ENCODE measurements at regions not wholly inside any gene's neighbourhood (a gene's known extent, or its start where the extent isn't known, plus 50 kb on each side); places are given as distances from the start of the nearest gene placed in this dataset.

GRCh38 chr3:139216958-139217357, 126.9 kb upstream of the MRPS22 start:
- TF ChIP-seq KLF1 (tag by site-specific recombination; IDR thresholded peaks at IDR 0.05) (no peak), PRDM10 (tag by site-specific recombination; IDR thresholded peaks at IDR 0.05) (no peak), TCF7L2 (IDR thresholded peaks at IDR 0.05; ENCODE audit: borderline replicate concordance, low read depth, low read length) (no peak), CTCF (tag by site-specific recombination; IDR thresholded peaks at IDR 0.05) (no peak), ZBTB21 (tag by site-specific recombination; IDR thresholded peaks at IDR 0.05) (no peak), ZNF423 (tag by site-specific recombination; IDR thresholded peaks at IDR 0.05) (no peak), REST (tag by site-specific recombination; IDR thresholded peaks at IDR 0.05) (no peak), ZNF23 (tag by site-specific recombination; IDR thresholded peaks at IDR 0.05; ENCODE audit: borderline replicate concordance) (no peak), ZNF544 (tag by site-specific recombination; IDR thresholded peaks at IDR 0.05) (no peak), ZNF530 (tag by site-specific recombination; IDR thresholded peaks at IDR 0.05; ENCODE audit: low read depth) (no peak)
